ENCODE measurements at regions not wholly inside any gene's neighbourhood (a gene's known extent, or its start where the extent isn't known, plus 50 kb on each side); places are given as distances from the start of the nearest gene placed in this dataset.

DNA sequence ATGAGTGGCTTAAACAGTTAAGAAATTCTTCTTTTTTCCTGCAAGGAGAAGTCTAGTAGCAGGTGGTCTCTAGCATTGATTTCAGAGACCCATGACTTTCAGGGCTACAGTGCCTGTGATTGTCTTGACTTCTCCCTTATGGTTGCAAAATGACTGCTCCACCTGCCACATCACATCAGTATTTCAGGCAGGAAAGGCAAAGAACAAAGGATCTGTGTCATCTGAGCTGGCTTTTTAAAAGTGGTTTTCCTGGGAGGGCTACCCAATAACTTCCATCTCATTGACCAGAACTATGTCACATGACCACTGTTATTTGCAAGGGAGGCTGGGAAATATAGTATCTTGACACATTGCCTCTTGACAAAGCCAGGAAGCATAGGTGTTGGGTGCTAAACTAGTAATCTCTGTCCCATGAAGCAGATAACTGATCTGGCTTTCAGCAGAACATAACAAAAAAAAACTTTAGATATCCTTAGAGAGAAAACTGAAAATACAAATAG, 226.2 kb downstream of the DHX35 start:
- TF ChIP-seq, protein P1, sequence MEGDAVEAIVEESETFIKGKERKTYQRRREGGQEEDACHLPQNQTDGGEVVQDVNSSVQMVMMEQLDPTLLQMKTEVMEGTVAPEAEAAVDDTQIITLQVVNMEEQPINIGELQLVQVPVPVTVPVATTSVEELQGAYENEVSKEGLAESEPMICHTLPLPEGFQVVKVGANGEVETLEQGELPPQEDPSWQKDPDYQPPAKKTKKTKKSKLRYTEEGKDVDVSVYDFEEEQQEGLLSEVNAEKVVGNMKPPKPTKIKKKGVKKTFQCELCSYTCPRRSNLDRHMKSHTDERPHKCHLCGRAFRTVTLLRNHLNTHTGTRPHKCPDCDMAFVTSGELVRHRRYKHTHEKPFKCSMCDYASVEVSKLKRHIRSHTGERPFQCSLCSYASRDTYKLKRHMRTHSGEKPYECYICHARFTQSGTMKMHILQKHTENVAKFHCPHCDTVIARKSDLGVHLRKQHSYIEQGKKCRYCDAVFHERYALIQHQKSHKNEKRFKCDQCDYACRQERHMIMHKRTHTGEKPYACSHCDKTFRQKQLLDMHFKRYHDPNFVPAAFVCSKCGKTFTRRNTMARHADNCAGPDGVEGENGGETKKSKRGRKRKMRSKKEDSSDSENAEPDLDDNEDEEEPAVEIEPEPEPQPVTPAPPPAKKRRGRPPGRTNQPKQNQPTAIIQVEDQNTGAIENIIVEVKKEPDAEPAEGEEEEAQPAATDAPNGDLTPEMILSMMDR (IDR thresholded peaks at IDR 0.05; ENCODE audit: extremely low read depth, missing control alignments), result no peak
- DNase-seq (ENCODE audit: low spot score), result no peak

DNA sequence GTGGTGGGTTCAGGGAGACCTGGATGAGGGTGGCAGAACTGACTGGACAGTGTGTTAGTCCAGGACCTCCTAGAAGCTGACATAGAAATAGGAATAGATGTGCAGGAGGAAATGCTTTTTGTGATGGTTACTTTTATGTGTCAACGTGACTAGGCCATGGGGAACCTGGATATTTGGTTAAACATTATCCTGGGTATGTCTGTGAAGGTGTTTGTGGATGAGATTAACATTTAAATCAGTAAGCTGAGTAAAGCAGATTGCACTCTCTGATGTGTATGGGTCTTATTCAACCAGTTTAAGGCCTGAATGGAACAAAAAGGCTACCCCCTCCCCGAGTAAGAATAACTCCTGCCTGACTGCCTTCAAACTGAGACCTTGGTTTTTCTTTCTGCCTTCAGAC, 219.3 kb downstream of the DHX35 start:
- no peak for DNase-seq (ENCODE audit: low spot score)
- TF ChIP-seq, protein P1 (IDR thresholded peaks at IDR 0.05; ENCODE audit: extremely low read depth, missing control alignments), result no peak

DNA sequence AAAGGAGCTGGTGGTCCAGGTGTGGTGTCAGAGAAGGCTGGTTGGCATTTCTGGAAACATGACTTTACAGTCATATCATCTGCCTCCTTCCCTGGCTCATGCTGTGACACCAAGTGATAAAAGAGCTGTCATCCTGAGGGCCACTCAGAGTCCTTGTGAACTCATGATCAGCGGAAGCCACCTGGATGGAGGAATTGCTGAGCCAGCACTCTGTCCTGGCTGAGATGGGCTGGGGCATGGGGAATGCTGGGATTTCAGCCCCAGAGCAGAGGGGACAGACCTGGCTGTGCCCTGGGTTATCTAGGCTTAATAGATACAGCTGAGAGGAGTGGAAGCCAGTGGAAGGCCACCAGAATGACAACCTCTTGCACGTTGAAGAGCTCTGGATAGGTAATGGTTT, 214.3 kb downstream of the DHX35 start:
- TF ChIP-seq, protein P1 (IDR thresholded peaks at IDR 0.05; ENCODE audit: extremely low read depth, missing control alignments), result no peak
- DNase-seq (ENCODE audit: low spot score), result no peak

DNA sequence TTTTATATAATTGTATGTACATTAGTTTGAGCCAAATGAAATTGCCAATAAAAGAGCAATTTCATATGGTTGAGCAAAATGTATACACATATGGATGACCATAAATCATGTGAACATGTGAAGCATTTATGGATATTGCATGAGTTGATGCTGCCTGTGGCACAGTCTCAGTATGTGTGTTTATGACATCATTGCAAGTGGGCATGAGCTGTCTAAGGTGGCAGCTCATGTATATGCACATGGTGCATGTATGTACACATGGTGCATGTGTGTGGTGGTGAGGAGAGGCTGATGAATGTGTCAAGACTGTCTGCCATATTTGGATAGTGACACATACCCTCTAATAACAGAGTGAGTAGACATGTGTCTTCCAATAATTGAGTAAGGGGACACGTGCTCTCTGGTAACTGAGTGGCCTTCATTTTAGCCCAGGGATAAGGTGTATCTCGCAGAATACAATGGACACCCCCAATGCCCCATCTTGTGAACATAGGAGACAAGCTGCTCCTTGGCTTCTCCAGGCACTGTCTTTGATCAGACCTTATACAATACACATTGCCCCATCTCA, 208.8 kb downstream of the DHX35 start:
- TF ChIP-seq, protein P1 (IDR thresholded peaks at IDR 0.05; ENCODE audit: extremely low read depth, missing control alignments), result no peak
- DNase-seq (ENCODE audit: low spot score), result no peak

DNA sequence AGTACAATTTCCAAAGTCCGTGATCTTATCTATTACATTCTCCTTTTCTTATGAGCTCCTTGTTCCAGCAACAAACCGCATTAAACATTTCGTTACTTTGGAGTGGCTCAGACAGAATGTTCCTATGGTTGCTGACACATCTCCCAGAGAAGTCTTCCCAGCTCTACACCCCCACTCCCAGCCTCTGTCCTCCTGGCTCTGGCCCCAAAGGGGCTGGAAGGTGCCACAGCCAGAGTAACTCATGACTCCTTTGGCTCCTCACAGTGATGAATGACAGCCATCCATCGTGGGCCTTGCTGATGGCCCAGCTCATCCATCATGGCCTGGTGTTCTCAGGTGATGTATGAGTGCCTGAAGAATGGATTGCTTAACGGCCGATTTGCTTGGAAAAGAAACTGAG, 203.0 kb downstream of the DHX35 start:
- no peak for DNase-seq (ENCODE audit: low spot score)
- TF ChIP-seq, protein P1 (IDR thresholded peaks at IDR 0.05; ENCODE audit: extremely low read depth, missing control alignments), result no peak

DNA sequence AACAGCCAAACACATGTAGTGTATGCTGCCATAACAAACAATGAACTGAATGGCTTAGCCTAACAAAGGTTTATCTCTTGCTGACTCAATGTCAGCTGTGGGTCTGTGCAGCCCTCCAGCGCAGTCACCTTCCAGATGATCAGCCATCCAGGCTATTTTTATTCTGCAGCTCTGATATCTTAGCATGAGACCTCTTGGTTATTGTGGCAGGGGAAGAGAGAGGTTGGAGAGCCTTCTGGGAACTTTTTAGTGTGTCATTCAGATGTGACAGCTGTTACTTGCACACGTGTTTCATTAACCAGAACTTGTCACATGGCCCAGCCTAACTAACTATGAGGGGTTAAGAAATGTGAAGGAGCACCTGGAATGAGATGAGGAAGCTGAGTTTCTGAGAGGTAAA, 202.5 kb downstream of the DHX35 start:
- TF ChIP-seq, protein P1 (IDR thresholded peaks at IDR 0.05; ENCODE audit: extremely low read depth, missing control alignments), result no peak
- DNase-seq (ENCODE audit: low spot score), result no peak

DNA sequence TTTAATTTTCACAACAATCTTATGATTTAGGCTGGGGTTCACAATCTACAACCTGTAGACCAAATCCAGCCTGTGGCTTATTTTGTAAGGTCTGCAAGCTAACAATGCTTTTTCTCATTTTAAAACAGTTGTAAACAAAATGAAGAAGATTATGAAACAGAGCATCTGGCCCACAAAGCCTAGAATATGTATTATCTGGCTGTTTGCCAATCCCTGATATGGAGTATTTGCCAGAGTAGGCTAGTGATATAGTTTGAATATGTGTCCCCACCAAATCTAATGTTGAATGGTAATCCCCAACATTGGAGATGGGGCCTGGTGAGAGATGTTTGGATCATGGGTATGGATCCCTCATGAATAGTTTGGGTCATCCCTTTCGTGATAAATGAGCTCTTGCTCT, 201.8 kb downstream of the DHX35 start:
- DNase-seq (ENCODE audit: low spot score), result no peak
- TF ChIP-seq, protein P1 (IDR thresholded peaks at IDR 0.05; ENCODE audit: extremely low read depth, missing control alignments), result no peak
